Heart right ventricle (tissue), 16 donors: ENCODE measurements at regions not wholly inside any gene's neighbourhood (a gene's known extent, or its start where the extent isn't known, plus 50 kb on each side); places are given as distances from the start of the nearest gene placed in this dataset.

ENCODE experiments used
- ATAC-seq, 8 donors: fragments of 200-7000 bp; cut with Tn5 transposase; one replicate each; pipeline ENCODE4 v1.9.1; 2020; ENCODE audit warnings: mild to moderate bottlenecking in 8 of 8, moderate library complexity in 8 of 8, moderate number of reproducible peaks in 1 of 8
- DNase-seq, 2 donors: peaks; one replicate each; pipeline ENCODE4 v3.0.0-alpha.2; 2020
- H3K27ac ChIP-seq, 10 donors: fragments of 200-600 bp; sonication (generic) in 2 of 10; one replicate each; pipeline versions ENCODE4 v1.5.0 to v1.8.0; 2020 to 2022; ENCODE audit warnings: mild to moderate bottlenecking in 3 of 10
- H3K27me3 ChIP-seq, 7 donors: fragments of 200-600 bp; one replicate each; pipeline ENCODE4 v1.8.0; 2021 to 2022; ENCODE audit warnings: mild to moderate bottlenecking in 2 of 7
- H3K36me3 ChIP-seq, 9 donors: fragments of 200-600 bp; sonication (generic) in 1 of 9; one replicate each; pipeline versions ENCODE4 v1.5.0 to v1.8.0; 2020 to 2022; ENCODE audit warnings: mild to moderate bottlenecking in 2 of 9
- H3K4me1 ChIP-seq, 9 donors: fragments of 200-600 bp; sonication (generic) in 1 of 9; one replicate each; pipeline versions ENCODE4 v1.5.0 to v1.8.0; 2020 to 2022; ENCODE audit warnings: mild to moderate bottlenecking in 4 of 9
- H3K4me3 ChIP-seq, 10 donors: fragments of 200-600 bp; sonication (generic) in 2 of 10; one replicate each; pipeline versions ENCODE4 v1.5.0 to v1.8.0; 2020 to 2022; ENCODE audit warnings: mild to moderate bottlenecking in 7 of 10, moderate library complexity in 2 of 10
- H3K9me3 ChIP-seq, 11 donors: fragments of 200-600 bp in 10 of 11; sonication (generic) in 2 of 11; one replicate each; pipeline versions ENCODE4 v1.5.0 to v1.8.0; 2013 to 2022; ENCODE audit warnings: mild to moderate bottlenecking in 2 of 11, control low read depth in 1 of 11, moderate library complexity in 1 of 11
- CTCF ChIP-seq, 9 donors: fragments of 200-600 bp; sonication (generic) in 2 of 9; IDR thresholded peaks; one replicate each; pipeline versions ENCODE4 v1.5.0 to v1.8.0; 2021 to 2022; ENCODE audit warnings: antibody characterized with exemption in 9 of 9, mild to moderate bottlenecking in 5 of 9, moderate library complexity in 1 of 9
- WGBS, 2 donors: extraction: QIAGEN DNeasy Blood & Tissue Kit; methylation state at CpG; one replicate each; pipeline ENCODE4 v1.1.7; 2013; ENCODE audit warnings: inconsistent platforms in 1 of 2; 5-methylcytosine and 5-hydroxymethylcytosine counted together
- intact Hi-C, 10 donors: fragments of 100-400 bp; cut with DNase I; formaldehyde crosslinking; loops; one replicate each; pipeline versions ENCODE4 v1.11.1 to v1.14.2; 2022
- donor health status: Arrhythmogenic right ventricular cardiomyopathy.
- donor health status: ischemic (EF 13 %, LVEDD 7.1; RV severe dilation, severe dysfunction).
- donor health status: healthy with polysubstance abuse.
- donor health status: DM: no; HTN: yes; CAD: no.
- donor health status: DM: no; HTN: no; CAD: no.
- donor health status: ischemic (EF 25% LVEDD 6.9; RV normal size, moderate dysfunction).
- donor health status: ischemic (EF 25% LVEDD 5.7; RV mildly dilated, moderate dysfunction).
- donor health status: healthy.
- donor health status: DM: yes; HTN: yes; CAD: no.
- donor health status: Ischemic cardiomyopathy.
- donor health status: ischemic (EF 35%, LVEDD 5.7; RV mildly dilated, moderate dysfunction).
- donor health status: nonischemic (EF 11% LVEDD 7.7; RV severe dilation, severe dysfunction).
- donor health status: DM: yes; HTN: yes; CAD: no.
- donor health status: PGD.
- donor health status: ischemic (EF 29% LVEDD 5.4; RV normal size, mild dysfunction).
- donor health status: nonischemic (EF 23%, LVEDD 6.1; RV moderate dilation, normal function).

GRCh38 chr12:87728931-87729593, 300.1 kb downstream of the C12orf50 start:
- H3K4me3 ChIP-seq: no peak overlapping the region
- no peaks in the 10 kb centered on the region for H3K27me3 ChIP-seq
- no peaks in the 10 kb centered on the region for H3K4me1 ChIP-seq
- no peaks in the 10 kb centered on the region for H3K9me3 ChIP-seq
- no peak overlapping the region for H3K27ac ChIP-seq
- TF ChIP-seq CTCF (IDR thresholded peaks at IDR 0.05): no peak
- 95 to 99% methylated on average over 2 of the region's 2 CpGs for WGBS, 2 donors
- DNase-seq (no peak), ATAC-seq (no peak)
- intact Hi-C loops: no loop called here
- H3K36me3 ChIP-seq: no peaks in the 10 kb centered on the region

GRCh38 chr12:87720967-87721366, 308.2 kb downstream of the C12orf50 start:
- DNase-seq: no peak
- Histone ChIP-seq H3K27ac (no peak overlapping the region), H3K9me3 (peaks cover 0 to 6% (median 0%) of the 10 kb centered on the region in 11 donors), H3K36me3 (no peaks in the 10 kb centered on the region), H3K4me3 (no peak overlapping the region), H3K27me3 (no peaks in the 10 kb centered on the region), H3K4me1 (no peaks in the 10 kb centered on the region)
- no peak for TF ChIP-seq CTCF (IDR thresholded peaks at IDR 0.05)
- intact Hi-C loops: no loop called here
- WGBS, 2 donors: 48 to 65% methylated on average over 3 of the region's 3 CpGs
- no peak for ATAC-seq

GRCh38 chr12:87704374-87704773, 324.8 kb downstream of the C12orf50 start:
- Histone ChIP-seq H3K36me3 (no peaks in the 10 kb centered on the region), H3K4me1 (no peaks in the 10 kb centered on the region), H3K27me3 (no peaks in the 10 kb centered on the region), H3K9me3 (peaks cover 0 to 31% (median 0%) of the 10 kb centered on the region in 11 donors), H3K4me3 (no peak overlapping the region), H3K27ac (no peak overlapping the region)
- TF ChIP-seq CTCF (IDR thresholded peaks at IDR 0.05): no peak
- intact Hi-C loops: no loop called here
- DNase-seq (no peak), ATAC-seq (no peak)
- WGBS, 2 donors: 77 to 79% methylated on average over 5 of the region's 5 CpGs

GRCh38 chr12:87690236-87690810, 338.9 kb downstream of the C12orf50 start:
- Histone ChIP-seq H3K27me3 (no peaks in the 10 kb centered on the region), H3K4me3 (no peak overlapping the region), H3K4me1 (no peaks in the 10 kb centered on the region), H3K9me3 (peaks cover 0 to 6% (median 0%) of the 10 kb centered on the region in 11 donors), H3K27ac (no peak overlapping the region), H3K36me3 (no peaks in the 10 kb centered on the region)
- intact Hi-C loops: no loop called here
- WGBS, 2 donors: 76 to 81% methylated on average over 7 of the region's 7 CpGs
- TF ChIP-seq CTCF (IDR thresholded peaks at IDR 0.05): no peak
- DNase-seq (no peak), ATAC-seq (no peak)
